ENCODE measurements at regions not wholly inside any gene's neighbourhood (a gene's known extent, or its start where the extent isn't known, plus 50 kb on each side); places are given as distances from the start of the nearest gene placed in this dataset.

- TF ChIP-seq EZH2phosphoT487 (IDR thresholded peaks at IDR 0.05; ENCODE audit: insufficient read depth, low read depth) (no peak), EZH2 (IDR thresholded peaks at IDR 0.05; ENCODE audit: insufficient read depth, poor library complexity, severe bottlenecking) (no peak)
Observed at GRCh38 chr3:181635141-181635540, 76.6 kb upstream of the SOX2 start.
